ENCODE measurements at regions not wholly inside any gene's neighbourhood (a gene's known extent, or its start where the extent isn't known, plus 50 kb on each side); places are given as distances from the start of the nearest gene placed in this dataset.

DNA sequence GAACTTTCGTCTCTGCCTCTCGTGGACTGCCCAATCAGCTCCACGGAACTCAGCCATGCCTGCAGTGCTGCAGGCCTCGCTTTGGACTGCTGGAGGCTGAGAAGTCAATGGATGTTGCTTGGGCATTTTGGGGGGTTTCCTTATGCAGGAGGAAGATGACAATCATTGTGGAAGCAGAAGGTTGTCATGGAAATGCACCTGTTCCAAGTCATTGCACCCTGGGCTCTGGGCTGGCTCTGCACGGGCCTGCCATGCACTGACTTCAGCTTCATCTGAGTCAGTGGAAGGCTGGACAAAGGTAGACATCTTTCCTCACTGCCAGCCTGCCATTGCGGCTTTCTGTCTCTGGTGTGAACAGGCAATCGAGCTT lies 217.3 kb downstream of the RPS24 start:
- TF ChIP-seq, protein P1, sequence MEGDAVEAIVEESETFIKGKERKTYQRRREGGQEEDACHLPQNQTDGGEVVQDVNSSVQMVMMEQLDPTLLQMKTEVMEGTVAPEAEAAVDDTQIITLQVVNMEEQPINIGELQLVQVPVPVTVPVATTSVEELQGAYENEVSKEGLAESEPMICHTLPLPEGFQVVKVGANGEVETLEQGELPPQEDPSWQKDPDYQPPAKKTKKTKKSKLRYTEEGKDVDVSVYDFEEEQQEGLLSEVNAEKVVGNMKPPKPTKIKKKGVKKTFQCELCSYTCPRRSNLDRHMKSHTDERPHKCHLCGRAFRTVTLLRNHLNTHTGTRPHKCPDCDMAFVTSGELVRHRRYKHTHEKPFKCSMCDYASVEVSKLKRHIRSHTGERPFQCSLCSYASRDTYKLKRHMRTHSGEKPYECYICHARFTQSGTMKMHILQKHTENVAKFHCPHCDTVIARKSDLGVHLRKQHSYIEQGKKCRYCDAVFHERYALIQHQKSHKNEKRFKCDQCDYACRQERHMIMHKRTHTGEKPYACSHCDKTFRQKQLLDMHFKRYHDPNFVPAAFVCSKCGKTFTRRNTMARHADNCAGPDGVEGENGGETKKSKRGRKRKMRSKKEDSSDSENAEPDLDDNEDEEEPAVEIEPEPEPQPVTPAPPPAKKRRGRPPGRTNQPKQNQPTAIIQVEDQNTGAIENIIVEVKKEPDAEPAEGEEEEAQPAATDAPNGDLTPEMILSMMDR (IDR thresholded peaks at IDR 0.05): no peak
- Histone ChIP-seq H3K27ac (peak overlapping the region in 1 of 2 donors; percentile 73), H3K4me1 (peaks cover 10 to 43% of the 10 kb centered on the region in 2 donors), H3K27me3 (peaks cover 0 to 3% of the 10 kb centered on the region in 2 donors), H3K36me3 (no peaks in the 10 kb centered on the region), H3K9me3 (no peaks in the 10 kb centered on the region), H3K4me3 (no peak overlapping the region)
- intact Hi-C loops (cut with DNase I): no loop called here
- ATAC-seq (no peak), DNase-seq (no peak)

DNA sequence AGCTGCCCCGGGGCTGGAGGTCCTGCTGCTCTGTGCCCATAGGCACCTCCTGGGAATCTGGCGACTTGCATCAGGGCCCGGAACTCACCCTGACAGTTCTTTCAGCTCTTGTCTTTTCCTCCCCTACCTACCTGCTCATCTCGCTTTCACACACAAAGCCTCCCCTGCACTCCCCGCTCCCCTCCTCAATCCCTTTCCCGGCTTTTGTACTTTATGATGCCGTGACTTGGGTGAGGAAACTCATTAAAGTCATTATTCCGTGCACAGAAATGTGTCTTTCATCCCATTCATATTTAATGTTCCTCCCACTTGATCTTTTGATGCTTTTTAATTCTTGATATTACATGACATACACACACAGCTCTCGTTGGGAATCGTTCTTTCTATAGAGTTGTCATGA lies 218.6 kb downstream of the RPS24 start:
- Histone ChIP-seq H3K27ac (no peak overlapping the region), H3K9me3 (no peaks in the 10 kb centered on the region), H3K36me3 (no peaks in the 10 kb centered on the region), H3K4me3 (no peak overlapping the region), H3K27me3 (peaks cover 0 to 3% of the 10 kb centered on the region in 2 donors), H3K4me1 (peaks cover 14 to 56% of the 10 kb centered on the region in 2 donors)
- intact Hi-C loops (cut with DNase I): no loop called here
- ATAC-seq: no peak
- TF ChIP-seq, protein P1 (IDR thresholded peaks at IDR 0.05): no peak
- no peak for DNase-seq

DNA sequence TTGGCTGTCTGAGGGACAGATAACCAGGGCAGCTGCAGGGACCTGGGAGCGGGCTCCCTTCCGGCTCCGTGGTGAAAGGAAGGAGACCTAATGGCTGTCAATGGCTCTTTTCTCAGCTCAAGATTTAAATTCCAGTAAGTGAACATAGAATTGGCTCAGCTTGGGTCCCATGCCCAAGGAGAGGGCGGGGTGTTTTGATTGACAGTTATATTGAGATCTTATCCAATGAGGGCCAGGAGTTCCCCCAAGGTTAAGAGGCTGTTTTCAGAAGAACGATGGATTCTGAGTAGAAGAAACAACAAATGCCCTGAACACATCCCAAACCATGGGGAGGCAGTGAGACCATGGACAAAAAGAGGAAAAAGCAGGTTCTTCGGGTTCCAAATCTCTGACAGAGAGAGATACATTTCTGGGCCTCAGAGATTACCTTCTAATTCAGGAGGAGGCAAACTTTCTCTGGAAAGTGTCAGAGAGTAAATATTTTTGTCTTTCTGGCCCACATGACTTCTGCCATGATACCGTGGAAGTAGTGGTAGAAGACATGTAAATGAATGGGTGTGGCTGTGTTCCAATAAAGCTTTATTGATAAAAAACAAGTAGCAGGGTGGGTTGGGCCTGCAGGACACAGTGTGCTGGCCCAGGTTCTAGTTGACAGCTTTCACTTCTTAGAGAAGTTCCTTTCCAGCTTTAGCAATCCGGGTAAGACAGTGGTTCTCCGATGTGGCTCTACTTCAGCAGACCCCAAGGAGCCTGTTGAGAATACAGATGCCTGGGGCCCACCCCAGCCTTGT lies 219.6 kb downstream of the RPS24 start:
- no peak for DNase-seq
- Histone ChIP-seq H3K36me3 (no peaks in the 10 kb centered on the region), H3K9me3 (no peaks in the 10 kb centered on the region), H3K4me1 (peaks cover 14 to 58% of the 10 kb centered on the region in 2 donors), H3K27me3 (peaks cover 0 to 3% of the 10 kb centered on the region in 2 donors), H3K27ac (no peak overlapping the region), H3K4me3 (no peak overlapping the region)
- TF ChIP-seq, protein P1 (IDR thresholded peaks at IDR 0.05): no peak
- ATAC-seq: no peak
- intact Hi-C loops (cut with DNase I): no loop called here

DNA sequence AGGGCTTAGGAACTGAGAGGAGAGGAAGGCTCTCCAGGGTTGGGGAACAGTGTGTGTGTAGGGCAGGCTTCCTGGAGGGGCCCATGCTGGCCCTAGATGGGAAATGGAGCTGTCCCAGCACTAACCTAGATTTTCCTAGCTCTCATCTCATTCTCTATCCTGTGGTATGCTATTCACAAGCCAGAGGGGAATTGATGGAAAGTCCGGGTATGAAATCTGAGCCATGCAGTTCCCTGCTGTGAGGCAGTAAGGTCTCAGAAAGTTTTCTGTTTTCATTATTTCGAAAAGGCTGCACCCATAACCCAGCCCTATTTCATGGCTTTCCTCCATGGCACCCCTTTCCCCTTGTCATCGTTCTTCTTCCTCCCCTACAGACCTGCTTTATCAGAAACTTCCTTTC lies 220.3 kb downstream of the RPS24 start:
- H3K27ac ChIP-seq: no peak overlapping the region
- TF ChIP-seq, protein P1 (IDR thresholded peaks at IDR 0.05): no peak
- H3K36me3 ChIP-seq: no peaks in the 10 kb centered on the region
- H3K27me3 ChIP-seq: peaks cover 0 to 3% of the 10 kb centered on the region in 2 donors
- H3K9me3 ChIP-seq: no peaks in the 10 kb centered on the region
- ATAC-seq: no peak
- H3K4me3 ChIP-seq: no peak overlapping the region
- intact Hi-C loops (cut with DNase I): no loop called here
- peaks cover 11 to 59% of the 10 kb centered on the region in 2 donors for H3K4me1 ChIP-seq
- no peak for DNase-seq

DNA sequence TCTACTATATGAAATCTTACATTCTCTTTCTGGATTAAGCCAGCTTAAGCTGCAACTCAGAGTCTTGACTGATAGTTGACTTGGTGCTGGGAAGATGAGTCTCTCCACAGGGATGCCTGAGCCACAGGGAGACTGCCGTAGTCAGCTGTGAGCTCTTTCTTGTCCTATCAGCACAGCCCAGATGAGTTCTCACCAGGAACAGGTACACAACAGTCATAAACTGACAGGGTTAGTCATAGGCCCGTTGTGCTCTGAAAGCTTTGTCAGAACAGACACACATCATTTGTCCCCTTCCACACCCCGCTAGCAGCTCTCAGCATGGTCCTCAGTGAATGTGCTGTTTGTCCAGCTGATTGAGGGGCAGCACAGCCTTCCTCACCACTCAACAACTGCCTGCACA lies 221.6 kb downstream of the RPS24 start:
- Histone ChIP-seq H3K36me3 (no peaks in the 10 kb centered on the region), H3K4me3 (no peak overlapping the region), H3K27me3 (no peaks in the 10 kb centered on the region), H3K4me1 (peaks cover 11 to 59% of the 10 kb centered on the region in 2 donors), H3K27ac (peak overlapping the region in 1 of 2 donors; percentile 87), H3K9me3 (no peaks in the 10 kb centered on the region)
- no peak for DNase-seq
- intact Hi-C loops (cut with DNase I): no loop called here
- ATAC-seq: no peak
- TF ChIP-seq, protein P1 (IDR thresholded peaks at IDR 0.05): no peak

Measured in left lung (tissue), 4 donors.